SIG-M5 treated with dmso at 0.1 percent for 504 hours (cell line): ENCODE measurements at regions not wholly inside any gene's neighbourhood (a gene's known extent, or its start where the extent isn't known, plus 50 kb on each side); places are given as distances from the start of the nearest gene placed in this dataset.

Experiments
- DNase-seq: peaks from one replicate; lab custom pipeline; 2025; ENCODE audit not compliant: unreplicated experiment; lab: John Stamatoyannopoulos, UW

DNA sequence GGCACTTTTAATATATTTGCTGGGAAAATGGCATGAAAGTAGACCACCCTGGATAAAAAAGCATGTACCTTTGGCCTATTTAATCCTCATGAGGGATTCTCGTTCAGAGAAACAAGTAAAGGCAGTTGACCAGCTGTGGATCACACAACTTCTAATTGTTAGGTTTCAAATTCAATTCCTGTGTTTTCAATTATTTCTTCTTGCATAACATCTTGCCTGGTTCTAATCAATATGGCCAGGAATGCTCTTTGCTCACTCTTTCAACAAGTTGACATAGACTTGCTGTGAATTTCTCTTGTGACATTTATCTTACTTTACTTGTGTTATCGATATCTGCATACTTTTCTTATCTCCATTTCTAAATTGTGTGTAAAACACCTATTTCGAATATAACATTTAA, 211.8 kb downstream of the SLC7A11 start:
- no peak for DNase-seq

- DNase-seq = no peak
Measured at GRCh38 chr4:138028923-138029322, 213.2 kb downstream of the SLC7A11 start.

- DNase-seq = no peak
Measured at GRCh38 chr4:138021139-138021830, 220.9 kb downstream of the SLC7A11 start.

- no peak for DNase-seq
Measured at GRCh38 chr4:138014590-138015288, 227.4 kb downstream of the SLC7A11 start.

- no peak for DNase-seq
Measured at GRCh38 chr4:138013625-138014024, 228.5 kb downstream of the SLC7A11 start.

- no peak for DNase-seq
Measured at GRCh38 chr4:138010639-138011038, 231.5 kb downstream of the SLC7A11 start.

- no peak for DNase-seq
Measured at GRCh38 chr4:138007572-138007971, 234.6 kb downstream of the SLC7A11 start.

GRCh38 chr4:138005486-138005885, 236.7 kb downstream of the SLC7A11 start:
- no peak for DNase-seq

DNA sequence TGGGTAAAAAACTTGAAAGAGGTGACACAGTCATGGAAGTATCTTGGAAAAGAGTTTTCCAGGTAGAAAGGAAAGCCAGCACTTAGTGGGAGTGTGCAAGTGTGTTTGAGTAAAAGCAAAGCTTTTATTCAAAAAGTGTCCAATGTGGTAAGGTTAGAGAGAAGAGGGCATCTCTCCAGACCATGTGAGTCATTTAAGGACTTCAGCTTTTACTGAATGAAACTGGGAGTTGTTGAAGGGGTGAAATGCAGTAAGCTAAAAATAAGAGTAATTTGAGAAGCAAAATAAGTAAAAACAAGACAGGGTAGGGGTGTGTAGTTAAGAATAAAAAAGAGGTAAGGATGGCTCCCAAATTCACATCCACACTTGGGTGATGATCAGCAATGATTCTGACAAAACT, 238.9 kb downstream of the SLC7A11 start:
- no peak for DNase-seq

DNA sequence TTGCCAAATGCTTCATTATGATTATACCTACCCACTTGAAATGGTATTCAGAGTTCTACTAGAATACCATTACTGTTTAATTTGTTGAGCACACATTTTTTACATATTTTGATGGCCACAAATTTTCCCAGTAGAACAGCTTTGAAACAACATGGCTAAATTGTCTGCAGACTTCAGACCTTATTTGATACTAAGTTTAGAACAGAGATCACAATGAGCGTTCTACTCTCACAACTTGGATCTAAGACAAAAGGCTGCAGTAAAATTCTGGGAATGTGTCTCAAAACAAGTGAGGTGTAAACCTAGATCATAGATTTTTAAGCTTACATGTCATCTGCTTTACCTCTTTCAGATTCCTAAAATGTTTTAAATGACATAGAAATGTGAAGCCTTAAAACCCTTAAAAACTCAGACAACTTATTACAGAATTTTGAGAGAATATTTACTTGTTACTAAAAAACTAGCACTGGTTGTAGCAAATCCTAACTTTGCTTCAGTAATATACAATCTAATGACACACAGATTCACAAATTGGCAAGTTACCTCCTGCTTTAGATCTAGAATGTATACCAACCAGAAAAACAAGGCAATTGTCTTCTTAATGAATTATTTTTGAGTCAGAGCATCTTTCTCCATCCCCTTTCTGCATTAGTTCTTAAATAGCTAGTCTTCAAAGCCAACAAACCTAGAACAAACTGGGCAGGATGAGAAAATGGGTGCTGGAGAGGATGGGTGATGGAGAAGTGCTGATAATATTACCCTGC, 243.3 kb downstream of the SLC7A11 start:
- DNase-seq = no peak

DNA sequence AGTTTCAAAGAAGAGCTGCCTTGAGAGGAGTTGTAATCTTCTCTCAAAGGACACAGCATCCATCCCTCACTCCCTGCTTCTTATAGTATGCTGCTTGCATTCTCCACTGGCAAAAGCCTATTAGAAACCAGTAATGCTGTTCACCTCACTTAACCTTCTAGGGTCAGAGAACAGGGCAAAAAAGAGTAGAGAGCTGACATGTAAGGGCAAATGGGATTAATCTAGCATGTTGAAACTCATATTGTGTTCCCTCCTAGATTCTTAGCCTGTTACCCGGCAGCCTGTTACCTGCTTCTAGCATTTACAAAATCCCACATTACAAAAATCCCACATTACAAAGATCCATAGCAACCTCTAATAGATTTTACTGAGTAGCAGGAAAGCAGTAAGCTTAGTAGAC, 244.7 kb downstream of the SLC7A11 start:
- DNase-seq = no peak

GRCh38 chr4:137994853-137995252, 247.3 kb downstream of the SLC7A11 start:
- no peak for DNase-seq

DNA sequence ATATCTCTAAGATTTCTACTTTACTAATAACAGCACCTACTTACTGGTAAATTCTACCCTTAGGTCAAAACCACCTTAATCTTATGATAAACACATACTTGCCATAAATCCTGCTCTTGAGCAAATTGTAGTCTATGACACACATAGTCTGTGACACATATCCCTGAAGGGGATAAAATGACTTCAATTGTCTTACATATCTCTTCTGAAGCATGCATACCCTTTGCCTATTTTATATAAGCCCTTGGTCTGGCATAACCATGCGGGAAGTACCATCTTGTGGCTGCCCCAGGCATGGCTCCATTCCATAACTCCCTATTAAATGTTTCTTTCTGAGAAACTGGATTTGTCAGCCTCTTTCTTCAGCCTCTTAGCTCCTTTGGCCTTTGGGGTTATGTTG, 248.9 kb downstream of the SLC7A11 start:
- no peak for DNase-seq

GRCh38 chr4:137981277-137981676, 260.9 kb downstream of the SLC7A11 start:
- no peak for DNase-seq

GRCh38 chr4:137980641-137981040, 261.5 kb downstream of the SLC7A11 start:
- no peak for DNase-seq

GRCh38 chr4:137979938-137980337, 262.2 kb downstream of the SLC7A11 start:
- no peak for DNase-seq

GRCh38 chr4:137968956-137969678, 273.0 kb downstream of the SLC7A11 start:
- DNase-seq = no peak

GRCh38 chr4:137967480-137968190, 274.5 kb downstream of the SLC7A11 start:
- DNase-seq = no peak

DNA sequence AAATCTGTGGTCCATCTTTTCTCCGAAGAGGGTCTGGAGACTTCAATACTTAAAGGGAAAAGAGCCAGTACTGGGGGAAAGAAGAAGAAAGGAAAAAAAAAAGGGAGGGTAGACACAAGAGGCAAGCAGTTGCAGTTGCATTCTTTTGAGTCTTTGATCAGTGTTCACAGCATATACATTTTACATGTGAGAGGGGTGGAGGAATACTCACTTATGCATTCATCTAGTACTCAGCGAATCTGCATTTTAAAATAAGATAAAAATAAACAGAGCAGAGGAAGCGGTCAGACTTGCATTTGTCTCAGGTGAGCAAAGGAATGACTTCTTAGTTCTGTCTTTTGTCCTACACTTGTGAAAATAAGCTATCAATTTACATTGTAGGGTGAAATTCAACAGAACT, 275.6 kb downstream of the SLC7A11 start:
- DNase-seq = no peak

DNA sequence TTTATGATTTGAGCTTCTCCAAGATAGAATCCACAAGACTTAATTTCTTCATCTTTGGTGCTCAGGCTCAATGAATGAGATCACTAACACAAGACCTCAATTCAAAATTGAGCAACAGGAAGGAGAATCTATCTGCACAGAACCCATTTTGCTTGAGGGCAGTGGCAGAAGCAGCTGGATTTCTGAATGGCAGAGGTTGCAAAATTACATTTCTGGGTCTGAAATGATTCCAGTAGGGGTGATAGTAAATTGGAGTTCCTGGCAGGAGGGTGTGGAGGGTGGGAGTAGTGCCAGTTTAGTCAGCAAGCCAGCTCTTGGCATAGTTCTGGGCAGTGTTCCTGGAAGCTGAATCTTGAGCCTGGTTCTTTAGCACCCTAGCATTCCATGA, 281.1 kb downstream of the SLC7A11 start:
- DNase-seq = peak; percentile 38
